Astrocyte (in vitro differentiated cells and primary cell): ENCODE measurements at regions not wholly inside any gene's neighbourhood (a gene's known extent, or its start where the extent isn't known, plus 50 kb on each side); places are given as distances from the start of the nearest gene placed in this dataset.
A peak's percentile ranks its signal among the peaks of the same experiment; 100 is the strongest.

Source experiments
- DNase-seq: peaks from one replicate; pipeline ENCODE4 v3.0.0-alpha.2; 2010; ENCODE audit warnings: low read depth
- FAIRE-seq: peaks from 2 replicates; lab custom pipeline; 2011; peaks lifted over from hg19 to GRCh38; lab: Jason Lieb, UNC
- H2AFZ ChIP-seq: 2 replicates; pipeline ENCODE4 v1.6.0; 2012; ENCODE audit warnings: low read depth, low read length, inconsistent platforms
- H3K27ac ChIP-seq: 2 replicates; pipeline ENCODE4 v1.5.1; 2011; ENCODE audit warnings: low read depth, low read length, inconsistent platforms
- H3K27me3 ChIP-seq: 2 replicates; pipeline ENCODE4 v1.6.0; 2011; ENCODE audit warnings: low read length, inconsistent platforms; ENCODE audit not compliant: insufficient read depth
- H3K36me3 ChIP-seq: 2 replicates; pipeline ENCODE4 v1.5.1; 2011; ENCODE audit warnings: low read length, inconsistent platforms; ENCODE audit not compliant: insufficient read depth
- H3K4me1 ChIP-seq: 2 replicates; pipeline ENCODE4 v1.5.1; 2011; ENCODE audit warnings: low read length, inconsistent platforms; ENCODE audit not compliant: insufficient read depth
- H3K4me2 ChIP-seq: 2 replicates; pipeline ENCODE4 v1.6.0; 2012; ENCODE audit warnings: low read length, inconsistent platforms
- H3K4me3 ChIP-seq: 2 replicates; pipeline ENCODE4 v1.5.1; 2011; ENCODE audit warnings: low read depth, mild to moderate bottlenecking, low read length, inconsistent platforms; ENCODE audit not compliant: insufficient read depth
- H3K79me2 ChIP-seq: 2 replicates; pipeline ENCODE4 v1.6.0; 2012; ENCODE audit warnings: mild to moderate bottlenecking, low read length, inconsistent platforms; ENCODE audit not compliant: insufficient read depth
- H3K9ac ChIP-seq: 2 replicates; pipeline ENCODE4 v1.6.0; 2012; ENCODE audit warnings: mild to moderate bottlenecking, low read length, inconsistent platforms
- H3K9me3 ChIP-seq: 2 replicates; pipeline ENCODE4 v1.5.1; 2012; ENCODE audit warnings: low read depth, mild to moderate bottlenecking, low read length, inconsistent platforms; ENCODE audit not compliant: insufficient read depth
- H4K20me1 ChIP-seq: 2 replicates; pipeline ENCODE4 v1.6.0; 2012; ENCODE audit warnings: low read length, inconsistent platforms; ENCODE audit not compliant: insufficient read depth
- H3K27ac Mint-ChIP-seq: one replicate; pipeline ENCODE4 v1.8.0; 2021; ENCODE audit warnings: mild to moderate bottlenecking, mixed read lengths; ENCODE audit not compliant: unreplicated experiment
- H3K27me3 Mint-ChIP-seq: one replicate; pipeline ENCODE4 v1.8.0; 2021; ENCODE audit warnings: low read depth, mixed read lengths; ENCODE audit not compliant: unreplicated experiment
- H3K36me3 Mint-ChIP-seq: one replicate; pipeline ENCODE4 v1.8.0; 2021; ENCODE audit warnings: low read depth, mixed read lengths; ENCODE audit not compliant: unreplicated experiment
- H3K4me1 Mint-ChIP-seq: one replicate; pipeline ENCODE4 v1.8.0; 2021; ENCODE audit warnings: low read depth, mixed read lengths; ENCODE audit not compliant: unreplicated experiment
- H3K4me3 Mint-ChIP-seq: one replicate; pipeline ENCODE4 v1.8.0; 2021; ENCODE audit warnings: mild to moderate bottlenecking, moderate library complexity, mixed read lengths; ENCODE audit not compliant: unreplicated experiment
- H3K9me3 Mint-ChIP-seq: one replicate; pipeline ENCODE4 v1.8.0; 2021; ENCODE audit warnings: mild to moderate bottlenecking, mixed read lengths; ENCODE audit not compliant: unreplicated experiment
- EZH2 ChIP-seq: IDR thresholded peaks from 2 replicates; pipeline ENCODE4 v1.6.1; 2012; ENCODE audit warnings: mild to moderate bottlenecking, low read length, inconsistent platforms; ENCODE audit not compliant: insufficient read depth
- TF ChIP-seq, protein P1 (sequence below): IDR thresholded peaks from 2 replicates; pipeline ENCODE4 v1.5.1; 2011; ENCODE audit warnings: low read depth, mild to moderate bottlenecking, inconsistent platforms, low read length, moderate library complexity; ENCODE audit not compliant: insufficient read depth

DNA sequence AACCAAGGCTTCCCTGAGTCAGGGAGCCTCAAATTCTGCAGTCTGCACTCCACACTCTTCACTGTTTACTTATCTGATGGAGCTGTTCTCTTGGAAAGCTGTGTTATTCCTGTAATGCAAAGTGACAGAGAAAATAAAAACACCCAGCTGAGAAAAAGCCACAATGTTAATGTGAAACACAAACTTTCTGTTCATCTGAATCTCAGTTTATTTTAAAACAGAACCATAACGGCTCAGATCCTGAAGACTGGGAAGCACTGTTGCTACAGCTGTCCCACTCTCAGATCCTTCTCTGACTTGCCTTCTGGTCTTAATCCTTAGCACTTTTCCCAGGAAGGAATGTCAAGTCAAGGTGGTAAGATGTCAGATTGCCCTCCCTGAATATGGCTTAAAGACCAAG is 736.6 kb downstream of the DHX35 start:
- Mint-ChIP-seq H3K4me1 (no peaks in the 10 kb centered on the region), H3K27ac (no peak overlapping the region), H3K36me3 (no peaks in the 10 kb centered on the region), H3K9me3 (peaks cover 4% of the 10 kb centered on the region), H3K27me3 (no peaks in the 10 kb centered on the region), H3K4me3 (no peak overlapping the region)
- no peaks in the 10 kb centered on the region for H3K27me3 ChIP-seq
- no peak overlapping the region for H3K27ac ChIP-seq
- no peak overlapping the region for H3K4me2 ChIP-seq
- H3K9me3 ChIP-seq = no peaks in the 10 kb centered on the region
- H3K4me3 ChIP-seq = no peak overlapping the region
- H3K36me3 ChIP-seq = no peaks in the 10 kb centered on the region
- no peaks in the 10 kb centered on the region for H3K79me2 ChIP-seq
- H3K9ac ChIP-seq = no peak overlapping the region
- H2AFZ ChIP-seq = no peak overlapping the region
- TF ChIP-seq, protein P1, sequence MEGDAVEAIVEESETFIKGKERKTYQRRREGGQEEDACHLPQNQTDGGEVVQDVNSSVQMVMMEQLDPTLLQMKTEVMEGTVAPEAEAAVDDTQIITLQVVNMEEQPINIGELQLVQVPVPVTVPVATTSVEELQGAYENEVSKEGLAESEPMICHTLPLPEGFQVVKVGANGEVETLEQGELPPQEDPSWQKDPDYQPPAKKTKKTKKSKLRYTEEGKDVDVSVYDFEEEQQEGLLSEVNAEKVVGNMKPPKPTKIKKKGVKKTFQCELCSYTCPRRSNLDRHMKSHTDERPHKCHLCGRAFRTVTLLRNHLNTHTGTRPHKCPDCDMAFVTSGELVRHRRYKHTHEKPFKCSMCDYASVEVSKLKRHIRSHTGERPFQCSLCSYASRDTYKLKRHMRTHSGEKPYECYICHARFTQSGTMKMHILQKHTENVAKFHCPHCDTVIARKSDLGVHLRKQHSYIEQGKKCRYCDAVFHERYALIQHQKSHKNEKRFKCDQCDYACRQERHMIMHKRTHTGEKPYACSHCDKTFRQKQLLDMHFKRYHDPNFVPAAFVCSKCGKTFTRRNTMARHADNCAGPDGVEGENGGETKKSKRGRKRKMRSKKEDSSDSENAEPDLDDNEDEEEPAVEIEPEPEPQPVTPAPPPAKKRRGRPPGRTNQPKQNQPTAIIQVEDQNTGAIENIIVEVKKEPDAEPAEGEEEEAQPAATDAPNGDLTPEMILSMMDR = no peak
- TF ChIP-seq EZH2 = no peak
- DNase-seq (no peak), FAIRE-seq (no peak)
- no peaks in the 10 kb centered on the region for H4K20me1 ChIP-seq
- H3K4me1 ChIP-seq = no peaks in the 10 kb centered on the region

- H3K9me3 Mint-ChIP-seq = no peaks in the 10 kb centered on the region
- no peaks in the 10 kb centered on the region for H3K79me2 ChIP-seq
- no peak overlapping the region for H3K4me3 ChIP-seq
- no peaks in the 10 kb centered on the region for H3K36me3 Mint-ChIP-seq
- DNase-seq (no peak), FAIRE-seq (no peak)
- H3K4me1 ChIP-seq = no peaks in the 10 kb centered on the region
- no peak overlapping the region for H2AFZ ChIP-seq
- H3K27me3 Mint-ChIP-seq = no peaks in the 10 kb centered on the region
- H3K27ac ChIP-seq = no peak overlapping the region
- H3K4me3 Mint-ChIP-seq = no peak overlapping the region
- H3K27ac Mint-ChIP-seq = no peak overlapping the region
- no peaks in the 10 kb centered on the region for H3K36me3 ChIP-seq
- no peak for TF ChIP-seq EZH2
- TF ChIP-seq, protein P1 = no peak
- no peaks in the 10 kb centered on the region for H3K4me1 Mint-ChIP-seq
- H3K27me3 ChIP-seq = no peaks in the 10 kb centered on the region
- H3K9ac ChIP-seq = no peak overlapping the region
- no peaks in the 10 kb centered on the region for H3K9me3 ChIP-seq
- H4K20me1 ChIP-seq = no peaks in the 10 kb centered on the region
- H3K4me2 ChIP-seq = no peak overlapping the region
Measured at GRCh38 chr20:39691151-39691862, 729.2 kb downstream of the DHX35 start.

GRCh38 chr20:39676857-39677391 is 714.8 kb downstream of the DHX35 start:
- peaks cover 14% of the 10 kb centered on the region for H3K9me3 Mint-ChIP-seq
- Histone ChIP-seq H3K4me2 (no peak overlapping the region), H3K4me3 (no peak overlapping the region), H3K27me3 (no peaks in the 10 kb centered on the region), H3K4me1 (no peaks in the 10 kb centered on the region), H3K9me3 (no peaks in the 10 kb centered on the region), H2AFZ (no peak overlapping the region), H3K36me3 (no peaks in the 10 kb centered on the region), H3K9ac (no peak overlapping the region), H3K27ac (no peak overlapping the region), H4K20me1 (no peaks in the 10 kb centered on the region), H3K79me2 (no peaks in the 10 kb centered on the region)
- DNase-seq = no peak
- no peaks in the 10 kb centered on the region for H3K36me3 Mint-ChIP-seq
- H3K27ac Mint-ChIP-seq = no peak overlapping the region
- peaks cover 4% of the 10 kb centered on the region for H3K27me3 Mint-ChIP-seq
- TF ChIP-seq EZH2 = no peak
- TF ChIP-seq, protein P1 = peak; percentile 14
- FAIRE-seq = no peak
- H3K4me1 Mint-ChIP-seq = no peaks in the 10 kb centered on the region
- H3K4me3 Mint-ChIP-seq = no peak overlapping the region
